ENCODE measurements at regions not wholly inside any gene's neighbourhood (a gene's known extent, or its start where the extent isn't known, plus 50 kb on each side); places are given as distances from the start of the nearest gene placed in this dataset.

DNA sequence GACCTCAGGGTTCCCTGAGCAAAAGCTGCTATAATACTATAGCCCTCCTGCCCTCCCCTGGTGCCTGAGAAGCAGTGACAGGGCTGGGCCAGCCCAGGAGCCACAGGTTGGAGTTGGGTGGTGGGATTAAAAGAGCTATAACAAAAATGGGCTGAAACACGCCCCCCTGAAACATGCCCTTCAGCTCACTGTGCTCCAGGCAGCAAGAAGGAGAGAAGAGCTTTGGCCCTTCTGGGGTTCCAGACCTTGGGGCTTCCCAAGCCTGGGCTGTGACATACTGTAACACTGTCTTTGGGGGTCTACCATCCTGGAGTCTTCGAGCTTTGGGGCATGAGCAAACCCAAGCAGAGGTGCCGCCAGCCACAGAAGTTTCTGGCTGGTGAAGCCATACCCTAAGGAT is 129.2 kb downstream of the HTR1B start:
- in situ Hi-C loops (cut with MboI; ENCODE audit: low sequenced_read_pairs in 4 of 4) (no loop called here), intact Hi-C loops (cut with DNase I; ENCODE audit: low total_unique reads) (no loop called here)
- Histone ChIP-seq H3K27ac (no peak overlapping the region), H3K4me1 (no peaks in the 10 kb centered on the region), H3K4me3 (no peak overlapping the region), H3K27me3 (no peaks in the 10 kb centered on the region), H3K36me3 (no peaks in the 10 kb centered on the region), H3K9me3 (peaks cover 0 to 3% (median 0%) of the 10 kb centered on the region in 3 donors)
- no peak for TF ChIP-seq POLR2A (IDR thresholded peaks at IDR 0.05)
- TF ChIP-seq, protein P1, sequence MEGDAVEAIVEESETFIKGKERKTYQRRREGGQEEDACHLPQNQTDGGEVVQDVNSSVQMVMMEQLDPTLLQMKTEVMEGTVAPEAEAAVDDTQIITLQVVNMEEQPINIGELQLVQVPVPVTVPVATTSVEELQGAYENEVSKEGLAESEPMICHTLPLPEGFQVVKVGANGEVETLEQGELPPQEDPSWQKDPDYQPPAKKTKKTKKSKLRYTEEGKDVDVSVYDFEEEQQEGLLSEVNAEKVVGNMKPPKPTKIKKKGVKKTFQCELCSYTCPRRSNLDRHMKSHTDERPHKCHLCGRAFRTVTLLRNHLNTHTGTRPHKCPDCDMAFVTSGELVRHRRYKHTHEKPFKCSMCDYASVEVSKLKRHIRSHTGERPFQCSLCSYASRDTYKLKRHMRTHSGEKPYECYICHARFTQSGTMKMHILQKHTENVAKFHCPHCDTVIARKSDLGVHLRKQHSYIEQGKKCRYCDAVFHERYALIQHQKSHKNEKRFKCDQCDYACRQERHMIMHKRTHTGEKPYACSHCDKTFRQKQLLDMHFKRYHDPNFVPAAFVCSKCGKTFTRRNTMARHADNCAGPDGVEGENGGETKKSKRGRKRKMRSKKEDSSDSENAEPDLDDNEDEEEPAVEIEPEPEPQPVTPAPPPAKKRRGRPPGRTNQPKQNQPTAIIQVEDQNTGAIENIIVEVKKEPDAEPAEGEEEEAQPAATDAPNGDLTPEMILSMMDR (IDR thresholded peaks at IDR 0.05 in 4 of 5, conservative IDR thresholded peaks at IDR 0.05 in 1 of 5), result no peak
- ATAC-seq, result no peak
- no peak for DNase-seq

DNA sequence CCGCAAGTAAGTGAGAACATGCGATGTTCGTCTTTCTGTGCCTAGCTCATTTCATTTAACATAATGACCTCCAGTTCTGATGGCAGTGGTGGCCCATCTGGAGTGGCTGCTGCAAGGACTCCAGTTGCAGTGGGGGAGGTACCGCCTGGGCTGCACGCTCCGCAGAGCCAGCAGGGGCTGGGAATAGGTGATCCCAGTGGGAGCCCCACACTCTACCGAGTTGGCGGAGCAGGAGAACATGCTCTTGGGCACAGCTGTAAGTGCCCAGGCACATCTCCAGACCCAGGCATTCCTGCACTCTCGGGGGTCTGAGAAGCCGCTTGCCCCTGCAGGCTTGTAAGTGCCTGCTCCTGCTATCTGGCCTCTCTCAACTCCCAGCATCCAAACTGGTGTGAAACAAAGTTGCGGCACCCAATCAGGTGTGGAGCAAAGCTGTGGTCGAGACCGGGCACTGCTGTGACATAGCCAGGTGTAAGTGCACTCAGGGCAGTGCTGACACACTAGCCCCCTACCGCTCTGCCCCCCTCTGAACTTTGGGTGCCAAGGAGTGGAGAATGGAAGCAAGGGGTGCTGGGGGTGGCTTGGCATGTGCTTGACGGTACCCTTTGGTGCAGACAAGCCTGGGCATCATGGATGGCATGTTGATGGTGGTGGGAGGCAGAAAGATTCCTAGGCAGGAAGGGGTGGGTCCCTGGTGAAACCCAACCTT is 130.2 kb downstream of the HTR1B start:
- TF ChIP-seq, protein P1 (IDR thresholded peaks at IDR 0.05 in 4 of 5, conservative IDR thresholded peaks at IDR 0.05 in 1 of 5), result no peak
- TF ChIP-seq POLR2A (IDR thresholded peaks at IDR 0.05), result no peak
- Histone ChIP-seq H3K36me3 (no peaks in the 10 kb centered on the region), H3K27ac (no peak overlapping the region), H3K9me3 (peaks cover 0 to 3% (median 0%) of the 10 kb centered on the region in 3 donors), H3K27me3 (no peaks in the 10 kb centered on the region), H3K4me3 (no peak overlapping the region), H3K4me1 (no peaks in the 10 kb centered on the region)
- DNase-seq (no peak), ATAC-seq (no peak)
- in situ Hi-C loops (cut with MboI; ENCODE audit: low sequenced_read_pairs in 4 of 4) (no loop called here), intact Hi-C loops (cut with DNase I; ENCODE audit: low total_unique reads) (no loop called here)

DNA sequence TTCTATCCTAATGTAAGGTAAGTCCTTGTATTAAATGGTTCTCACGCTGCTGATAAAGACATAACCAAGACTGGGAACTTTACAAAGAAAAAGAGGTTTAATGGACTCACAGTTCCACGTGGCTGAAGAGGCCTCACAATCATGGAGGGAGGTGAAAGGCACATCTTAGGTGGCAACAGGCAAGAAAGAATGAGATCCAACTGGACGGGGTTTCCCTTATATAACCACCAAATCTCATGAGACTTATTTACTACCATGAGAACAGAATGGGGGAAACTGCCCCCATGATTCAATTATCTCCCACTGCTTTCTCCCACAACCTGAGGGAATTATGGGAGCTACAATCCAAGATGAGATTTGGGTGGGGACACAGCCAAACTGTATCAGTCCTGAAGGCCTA is 136.6 kb downstream of the HTR1B start:
- Histone ChIP-seq H3K9me3 (no peaks in the 10 kb centered on the region), H3K4me1 (no peaks in the 10 kb centered on the region), H3K4me3 (no peak overlapping the region), H3K27me3 (no peaks in the 10 kb centered on the region), H3K36me3 (no peaks in the 10 kb centered on the region), H3K27ac (no peak overlapping the region)
- intact Hi-C loops (cut with DNase I; ENCODE audit: low total_unique reads) (no loop called here), in situ Hi-C loops (cut with MboI; ENCODE audit: low sequenced_read_pairs in 4 of 4) (no loop called here)
- ATAC-seq, result no peak
- TF ChIP-seq, protein P1 (IDR thresholded peaks at IDR 0.05 in 4 of 5, conservative IDR thresholded peaks at IDR 0.05 in 1 of 5), result no peak
- TF ChIP-seq POLR2A (IDR thresholded peaks at IDR 0.05), result no peak
- DNase-seq, result no peak

DNA sequence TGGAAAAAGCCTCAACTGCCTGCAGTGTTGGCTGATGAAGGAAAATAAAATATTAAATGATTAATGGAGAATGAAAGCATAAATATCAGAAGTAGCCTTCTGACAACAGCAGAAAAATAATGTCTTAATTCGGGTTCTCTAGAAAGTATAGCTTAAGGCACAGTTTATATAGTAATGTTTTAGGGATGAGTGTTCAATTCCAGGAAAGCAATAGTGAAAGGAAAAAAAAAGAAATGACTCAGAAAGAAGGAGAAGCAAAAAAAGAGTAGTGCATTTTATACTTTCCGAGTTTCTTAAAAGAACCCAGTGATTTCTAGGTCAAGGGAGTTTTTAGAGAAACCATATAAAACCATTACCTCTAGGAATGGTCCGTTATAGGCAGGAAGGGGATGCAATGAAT is 137.3 kb downstream of the HTR1B start:
- intact Hi-C loops (cut with DNase I; ENCODE audit: low total_unique reads), result no loop called here
- no peaks in the 10 kb centered on the region for H3K36me3 ChIP-seq
- DNase-seq (no peak), ATAC-seq (no peak)
- in situ Hi-C loops (cut with MboI; ENCODE audit: low sequenced_read_pairs in 4 of 4), result no loop called here
- no peak overlapping the region for H3K4me3 ChIP-seq
- no peak overlapping the region for H3K27ac ChIP-seq
- no peaks in the 10 kb centered on the region for H3K27me3 ChIP-seq
- TF ChIP-seq, protein P1 (IDR thresholded peaks at IDR 0.05 in 4 of 5, conservative IDR thresholded peaks at IDR 0.05 in 1 of 5), result no peak
- no peak for TF ChIP-seq POLR2A (IDR thresholded peaks at IDR 0.05)
- no peaks in the 10 kb centered on the region for H3K9me3 ChIP-seq
- H3K4me1 ChIP-seq, result no peaks in the 10 kb centered on the region

DNA sequence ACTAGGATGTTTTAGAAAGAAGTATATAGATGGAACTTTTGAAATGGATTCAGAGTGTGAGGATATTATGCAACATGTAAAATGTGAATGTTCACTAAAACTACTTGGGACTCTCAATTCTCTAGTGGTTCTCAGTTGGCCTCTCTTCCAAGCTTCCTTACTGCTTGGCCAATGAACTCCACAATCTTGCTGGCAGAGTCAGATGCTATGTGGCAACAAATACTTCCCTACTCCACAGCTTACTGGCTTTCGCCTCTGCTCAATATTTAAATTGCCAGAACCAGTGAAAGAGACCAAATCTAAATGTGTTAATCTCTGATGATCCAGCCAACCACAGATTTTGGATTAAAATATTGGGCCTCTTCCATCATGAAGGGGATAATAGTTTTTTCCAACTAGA is 138.4 kb downstream of the HTR1B start:
- in situ Hi-C loops (cut with MboI; ENCODE audit: low sequenced_read_pairs in 4 of 4), result no loop called here
- no peak for TF ChIP-seq POLR2A (IDR thresholded peaks at IDR 0.05)
- TF ChIP-seq, protein P1 (IDR thresholded peaks at IDR 0.05 in 4 of 5, conservative IDR thresholded peaks at IDR 0.05 in 1 of 5), result no peak
- no peaks in the 10 kb centered on the region for H3K36me3 ChIP-seq
- H3K9me3 ChIP-seq, result no peaks in the 10 kb centered on the region
- H3K4me1 ChIP-seq, result no peaks in the 10 kb centered on the region
- peak; percentile 65 to 75 for ATAC-seq
- no peak overlapping the region for H3K4me3 ChIP-seq
- H3K27me3 ChIP-seq, result no peaks in the 10 kb centered on the region
- no peak overlapping the region for H3K27ac ChIP-seq
- no peak for DNase-seq
- intact Hi-C loops (cut with DNase I; ENCODE audit: low total_unique reads), result no loop called here

Data from gastrocnemius medialis (tissue), 4 donors.